IMR-90 (cell line): ENCODE measurements at regions not wholly inside any gene's neighbourhood (a gene's known extent, or its start where the extent isn't known, plus 50 kb on each side); places are given as distances from the start of the nearest gene placed in this dataset.

ENCODE experiments used
- ATAC-seq: fragments of 200-7000 bp; cut with Tn5 transposase; 2 replicates; pipeline ENCODE4 v1.9.1; 2020; ENCODE audit warnings: low read depth, mild to moderate bottlenecking, moderate library complexity
- BruUV-seq: library from RNA; stranded (reverse); fragments of 400-500 nt; replicated peaks from 2 replicates; lab custom pipeline; 2021; lab: Mats Ljungman, UMichigan
- CTCF ChIA-PET: fragments of 300-600 bp; formaldehyde crosslinking; extraction: SDS; loops from one replicate; lab custom pipeline; 2021; ENCODE audit warnings: antibody characterized with exemption; lab: Yijun Ruan, JAX
- POLR2A ChIA-PET: fragments of 300-600 bp; sonication (Branson Sonifier 250); formaldehyde crosslinking; loops from one replicate; lab custom pipeline; 2022; ENCODE audit warnings: antibody characterized with exemption; ENCODE audit not compliant: unreplicated experiment; lab: Charles Lee
- DNase-seq: peaks from one replicate; pipeline ENCODE4 v3.0.0; 2013
- H2AFZ ChIP-seq: replicated peaks from 2 replicates; pipeline ENCODE3; 2013; ENCODE audit warnings: low read length, mild to moderate bottlenecking; ENCODE audit not compliant: poor library complexity
- H2AK5ac ChIP-seq: 2 replicates; pipeline ENCODE4 v1.6.1; 2013; ENCODE audit warnings: low read depth, low read length, inconsistent platforms
- H2AK9ac ChIP-seq: replicated peaks from 2 replicates; pipeline ENCODE3; 2013; ENCODE audit warnings: mild to moderate bottlenecking, low read depth, low read length, moderate library complexity; ENCODE audit not compliant: poor library complexity
- H2BK120ac ChIP-seq: 2 replicates; pipeline ENCODE4 v1.6.1; 2013; ENCODE audit warnings: low read depth, low read length, inconsistent platforms
- H2BK15ac ChIP-seq: 3 replicates; pipeline ENCODE4 v1.6.1; 2013; ENCODE audit warnings: low read depth, low read length, inconsistent platforms
- H2BK20ac ChIP-seq: 2 replicates; pipeline ENCODE4 v1.6.1; 2013; ENCODE audit warnings: low read depth, mild to moderate bottlenecking, inconsistent platforms, low read length, moderate library complexity
- H2BK5ac ChIP-seq: 2 replicates; pipeline ENCODE4 v1.6.1; 2013; ENCODE audit warnings: mild to moderate bottlenecking, low read depth, low read length, inconsistent platforms; ENCODE audit not compliant: poor library complexity, severe bottlenecking
- H3K14ac ChIP-seq: replicated peaks from 2 replicates; pipeline ENCODE4 v1.6.1; 2013; ENCODE audit warnings: low read depth, low read length, inconsistent platforms
- H3K18ac ChIP-seq: 2 replicates; pipeline ENCODE4 v1.6.1; 2013; ENCODE audit warnings: low read depth, low read length, control low read depth
- H3K23ac ChIP-seq: 2 replicates; pipeline ENCODE4 v1.6.1; 2013; ENCODE audit warnings: low read depth, low read length, inconsistent platforms
- H3K27ac ChIP-seq: 2 replicates; pipeline ENCODE4 v1.5.1; 2013; ENCODE audit warnings: mild to moderate bottlenecking, control low read depth, low read length; ENCODE audit not compliant: insufficient read depth
- H3K27me3 ChIP-seq: 2 replicates; pipeline ENCODE4 v1.6.1; 2013; ENCODE audit warnings: low read length; ENCODE audit not compliant: control insufficient read depth, insufficient read depth
- H3K36me3 ChIP-seq: 2 replicates; pipeline ENCODE4 v1.6.1; 2013; ENCODE audit warnings: low read length, mixed read lengths; ENCODE audit not compliant: control insufficient read depth, insufficient read depth
- H3K4ac ChIP-seq: 2 replicates; pipeline ENCODE4 v1.6.1; 2013; ENCODE audit warnings: low read depth, low read length, inconsistent platforms
- H3K4me1 ChIP-seq: 2 replicates; pipeline ENCODE4 v1.6.1; 2013; ENCODE audit warnings: low read length, mixed read lengths; ENCODE audit not compliant: control insufficient read depth, insufficient read depth
- H3K4me2 ChIP-seq: 2 replicates; pipeline ENCODE4 v1.6.1; 2013; ENCODE audit warnings: low read depth, mild to moderate bottlenecking, control low read depth, low read length, moderate library complexity
- H3K4me3 ChIP-seq: 2 replicates; pipeline ENCODE4 v1.5.1; 2013; ENCODE audit warnings: low read depth, mild to moderate bottlenecking, control low read depth, low read length, moderate library complexity; ENCODE audit not compliant: insufficient read depth
- H3K56ac ChIP-seq: 2 replicates; pipeline ENCODE4 v1.6.1; 2013; ENCODE audit warnings: low read length, inconsistent platforms; ENCODE audit not compliant: insufficient read depth; ENCODE audit errors: extremely low read depth
- H3K79me1 ChIP-seq, 2 experiments: 2 replicates each; pipeline ENCODE4 v1.6.1; 2013; ENCODE audit warnings: low read length in 2 of 2, inconsistent platforms in 1 of 2, low read depth in 1 of 2
- H3K9ac ChIP-seq: 2 replicates; pipeline ENCODE4 v1.6.1; 2013; ENCODE audit warnings: low read depth, low read length, control low read depth
- H3K9me1 ChIP-seq: 2 replicates; pipeline ENCODE4 v1.6.1; 2013; ENCODE audit warnings: low read length, inconsistent platforms; ENCODE audit not compliant: insufficient read depth
- H3K9me3 ChIP-seq: 2 replicates; pipeline ENCODE4 v1.6.1; 2013; ENCODE audit warnings: low read length; ENCODE audit not compliant: control insufficient read depth, insufficient read depth
- H4K20me1 ChIP-seq: 2 replicates; pipeline ENCODE4 v1.6.1; 2013; ENCODE audit warnings: low read length, inconsistent platforms; ENCODE audit not compliant: insufficient read depth
- H4K5ac ChIP-seq: 2 replicates; pipeline ENCODE4 v1.6.1; 2013; ENCODE audit warnings: mild to moderate bottlenecking, low read depth, low read length, control low read depth
- H4K8ac ChIP-seq, 2 experiments: 2 replicates each; pipeline ENCODE4 v1.6.1; 2013; ENCODE audit warnings: low read depth in 2 of 2, low read length in 2 of 2, control low read depth in 1 of 2, inconsistent platforms in 1 of 2
- H4K91ac ChIP-seq: 2 replicates; pipeline ENCODE4 v1.6.1; 2013; ENCODE audit warnings: low read depth, low read length, inconsistent platforms; ENCODE audit not compliant: insufficient read depth
- CHD1 ChIP-seq: IDR thresholded peaks from 2 replicates; pipeline ENCODE4 v1.6.1; 2012; ENCODE audit warnings: low read depth, low read length, improper control_type of control experiment
- MAZ ChIP-seq: IDR thresholded peaks from 2 replicates; pipeline ENCODE4 v1.6.1; 2012; ENCODE audit warnings: low read depth, mild to moderate bottlenecking, low read length, improper control_type of control experiment, moderate library complexity, borderline replicate concordance
- MXI1 ChIP-seq: IDR thresholded peaks from 2 replicates; pipeline ENCODE4 v1.6.1; 2012; ENCODE audit warnings: low read depth, mild to moderate bottlenecking, low read length, moderate library complexity, borderline replicate concordance
- RAD21 ChIP-seq: IDR thresholded peaks from 2 replicates; pipeline ENCODE4 v1.6.1; 2012; ENCODE audit warnings: low read length, improper control_type of control experiment
- RFX5 ChIP-seq: IDR thresholded peaks from 2 replicates; pipeline ENCODE4 v1.8.0; 2012; ENCODE audit warnings: low read depth, mild to moderate bottlenecking, low read length, moderate library complexity
- WGBS, 2 experiments: methylation state at CpG; one replicate each; pipeline versions ENCODE4 v1.1.5 to v1.1.7; 2013; ENCODE audit warnings: missing lambda C conversion rate in 2 of 2; ENCODE audit not compliant: insufficient read length in 1 of 2; ENCODE audit errors: extremely low coverage in 2 of 2; 5-methylcytosine and 5-hydroxymethylcytosine counted together
- dilution Hi-C: fragments of 300-500 bp; cut with HindIII; formaldehyde crosslinking; loops from one replicate; pipeline ENCODE4 v1.14.3; 2018; ENCODE audit warnings: low sequenced_read_pairs; ENCODE audit not compliant: unreplicated experiment
- in situ Hi-C: fragments of 300-500 bp; cut with MboI; formaldehyde crosslinking; loops from 3 replicates; pipeline ENCODE4 v1.14.3; 2019; ENCODE audit warnings: low sequenced_read_pairs, inconsistent platforms, mixed read lengths
- intact Hi-C: fragments of 100-400 bp; cut with micrococcal nuclease; formaldehyde crosslinking; loops from 2 replicates; pipeline ENCODE4 v1.10.0; 2022
- TF ChIP-seq, protein P1 (sequence below): fragments of 150-350 bp; IDR thresholded peaks from 2 replicates; pipeline ENCODE4 v1.6.1; 2016; ENCODE audit warnings: low read depth, mild to moderate bottlenecking, low read length, moderate library complexity, borderline replicate concordance
- TF ChIP-seq, protein P2 (sequence below): fragments of 150-350 bp; IDR thresholded peaks from 2 replicates; pipeline ENCODE4 v1.6.1; 2017; ENCODE audit warnings: mild to moderate bottlenecking, antibody characterized with exemption, low read length, low read depth

DNA sequence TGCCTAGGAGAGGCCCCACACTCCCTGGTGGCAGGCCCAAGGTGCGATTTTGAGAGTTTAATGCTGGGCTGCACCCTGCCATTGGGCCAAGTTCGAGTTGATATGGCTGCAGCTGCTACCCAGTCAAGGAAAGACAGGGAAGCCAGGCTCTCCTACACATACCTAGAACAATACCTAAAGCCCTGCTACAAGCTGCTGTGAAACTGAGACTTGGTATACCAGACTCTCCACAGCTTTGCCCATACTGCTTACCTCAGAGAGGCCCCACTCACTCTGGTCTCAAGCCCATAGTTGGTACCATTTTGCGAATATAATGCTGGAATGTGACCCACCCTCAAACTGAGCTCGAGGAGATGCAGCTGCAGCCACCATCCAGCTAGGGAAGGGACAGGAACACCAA is 147.7 kb upstream of the MAGEB2 start:
- intact Hi-C loops (no loop called here), dilution Hi-C loops (no loop called here), in situ Hi-C loops (loop anchor here (25.0 kb wide), 1 partner anchor 1480 kb away; the partner anchor contains the start of gene IL1RAPL1)
- POLR2A ChIA-PET, result no interaction called here
- CTCF ChIA-PET, result no interaction called here
- H3K56ac ChIP-seq, result no peak overlapping the region
- H4K8ac ChIP-seq, result no peak overlapping the region
- no peak overlapping the region for H3K4me3 ChIP-seq
- H3K27ac ChIP-seq, result no peak overlapping the region
- no peak for TF ChIP-seq CHD1
- TF ChIP-seq RAD21, result no peak
- no peak for TF ChIP-seq RFX5
- TF ChIP-seq MXI1, result no peak
- TF ChIP-seq MAZ, result no peak
- TF ChIP-seq, protein P1, sequence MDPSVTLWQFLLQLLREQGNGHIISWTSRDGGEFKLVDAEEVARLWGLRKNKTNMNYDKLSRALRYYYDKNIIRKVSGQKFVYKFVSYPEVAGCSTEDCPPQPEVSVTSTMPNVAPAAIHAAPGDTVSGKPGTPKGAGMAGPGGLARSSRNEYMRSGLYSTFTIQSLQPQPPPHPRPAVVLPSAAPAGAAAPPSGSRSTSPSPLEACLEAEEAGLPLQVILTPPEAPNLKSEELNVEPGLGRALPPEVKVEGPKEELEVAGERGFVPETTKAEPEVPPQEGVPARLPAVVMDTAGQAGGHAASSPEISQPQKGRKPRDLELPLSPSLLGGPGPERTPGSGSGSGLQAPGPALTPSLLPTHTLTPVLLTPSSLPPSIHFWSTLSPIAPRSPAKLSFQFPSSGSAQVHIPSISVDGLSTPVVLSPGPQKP, result no peak
- TF ChIP-seq, protein P2, sequence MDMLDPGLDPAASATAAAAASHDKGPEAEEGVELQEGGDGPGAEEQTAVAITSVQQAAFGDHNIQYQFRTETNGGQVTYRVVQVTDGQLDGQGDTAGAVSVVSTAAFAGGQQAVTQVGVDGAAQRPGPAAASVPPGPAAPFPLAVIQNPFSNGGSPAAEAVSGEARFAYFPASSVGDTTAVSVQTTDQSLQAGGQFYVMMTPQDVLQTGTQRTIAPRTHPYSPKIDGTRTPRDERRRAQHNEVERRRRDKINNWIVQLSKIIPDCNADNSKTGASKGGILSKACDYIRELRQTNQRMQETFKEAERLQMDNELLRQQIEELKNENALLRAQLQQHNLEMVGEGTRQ, result no peak
- no peak overlapping the region for H3K18ac ChIP-seq
- H3K9me1 ChIP-seq, result 0 out of 2 replicates have a peak, but pooled peaks cover 5% of the 10 kb centered on the region
- no peak overlapping the region for H2AK9ac ChIP-seq
- no peak overlapping the region for H2AK5ac ChIP-seq
- H3K9me3 ChIP-seq, result no peaks in the 10 kb centered on the region
- no peak overlapping the region for H3K23ac ChIP-seq
- no peak overlapping the region; the same call in 1 of the 2 replicates for H3K14ac ChIP-seq
- no peak overlapping the region for H3K9ac ChIP-seq
- H3K36me3 ChIP-seq, result no peaks in the 10 kb centered on the region
- no peak for ATAC-seq
- H3K27me3 ChIP-seq, result no peaks in the 10 kb centered on the region
- no peaks in the 10 kb centered on the region for H4K20me1 ChIP-seq
- H2BK20ac ChIP-seq, result no peak overlapping the region
- DNase-seq, result no peak
- no peaks in the 10 kb centered on the region for H3K79me1 ChIP-seq
- BruUV-seq, result no TSS peak
- no CpG with 5 or more reads among the region's 4 CpGs for WGBS, 2 experiments
- no peak overlapping the region for H4K91ac ChIP-seq
- H3K4me1 ChIP-seq, result no peaks in the 10 kb centered on the region
- no peak overlapping the region for H2BK5ac ChIP-seq
- no peak overlapping the region for H4K5ac ChIP-seq
- no peak overlapping the region for H2BK15ac ChIP-seq
- H3K4me2 ChIP-seq, result no peak overlapping the region
- H2AFZ ChIP-seq, result peak overlapping the region; percentile 5
- no peak overlapping the region for H3K4ac ChIP-seq
- no peak overlapping the region for H2BK120ac ChIP-seq
